Cerebellar nuclear complex (tissue), 1 donor: ENCODE measurements at regions not wholly inside any gene's neighbourhood (a gene's known extent, or its start where the extent isn't known, plus 50 kb on each side); places are given as distances from the start of the nearest gene placed in this dataset.
"Not testable (repeated sequence)": the region's sequence is repeated elsewhere in the genome, so short reads cannot be mapped to it uniquely, and the experiment has no call there.

Source experiments
- DNase-seq, 2 experiments: peaks; one replicate each; lab custom pipeline; 2025; lab: John Stamatoyannopoulos, UW

GRCh38 chr2:8495189-8495989 is 186.5 kb upstream of the ID2 start:
- no peak for DNase-seq

GRCh38 chr2:8496079-8496478 is 185.8 kb upstream of the ID2 start:
- no peak for DNase-seq

- no peak for DNase-seq
Observed at GRCh38 chr2:8496617-8497016, 185.2 kb upstream of the ID2 start.

DNA sequence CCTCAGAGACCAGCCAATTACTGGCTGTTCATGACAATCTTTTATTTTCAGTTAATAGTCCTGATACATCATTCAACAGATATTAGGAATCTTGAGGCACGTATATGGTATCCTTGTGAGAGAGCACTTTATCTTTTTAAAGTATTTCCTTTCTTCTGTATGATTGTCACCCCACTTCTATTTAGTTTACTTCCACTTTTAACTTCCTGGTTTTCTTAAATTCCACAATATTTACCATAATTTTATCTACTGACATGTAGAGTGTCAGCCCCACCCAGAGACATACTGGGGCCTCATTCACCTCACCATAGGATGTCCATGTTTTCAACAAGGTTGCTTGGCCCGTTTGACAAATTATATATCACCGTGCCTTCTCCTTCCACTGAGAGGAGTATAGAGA is 182.9 kb upstream of the ID2 start:
- no peak for DNase-seq

DNA sequence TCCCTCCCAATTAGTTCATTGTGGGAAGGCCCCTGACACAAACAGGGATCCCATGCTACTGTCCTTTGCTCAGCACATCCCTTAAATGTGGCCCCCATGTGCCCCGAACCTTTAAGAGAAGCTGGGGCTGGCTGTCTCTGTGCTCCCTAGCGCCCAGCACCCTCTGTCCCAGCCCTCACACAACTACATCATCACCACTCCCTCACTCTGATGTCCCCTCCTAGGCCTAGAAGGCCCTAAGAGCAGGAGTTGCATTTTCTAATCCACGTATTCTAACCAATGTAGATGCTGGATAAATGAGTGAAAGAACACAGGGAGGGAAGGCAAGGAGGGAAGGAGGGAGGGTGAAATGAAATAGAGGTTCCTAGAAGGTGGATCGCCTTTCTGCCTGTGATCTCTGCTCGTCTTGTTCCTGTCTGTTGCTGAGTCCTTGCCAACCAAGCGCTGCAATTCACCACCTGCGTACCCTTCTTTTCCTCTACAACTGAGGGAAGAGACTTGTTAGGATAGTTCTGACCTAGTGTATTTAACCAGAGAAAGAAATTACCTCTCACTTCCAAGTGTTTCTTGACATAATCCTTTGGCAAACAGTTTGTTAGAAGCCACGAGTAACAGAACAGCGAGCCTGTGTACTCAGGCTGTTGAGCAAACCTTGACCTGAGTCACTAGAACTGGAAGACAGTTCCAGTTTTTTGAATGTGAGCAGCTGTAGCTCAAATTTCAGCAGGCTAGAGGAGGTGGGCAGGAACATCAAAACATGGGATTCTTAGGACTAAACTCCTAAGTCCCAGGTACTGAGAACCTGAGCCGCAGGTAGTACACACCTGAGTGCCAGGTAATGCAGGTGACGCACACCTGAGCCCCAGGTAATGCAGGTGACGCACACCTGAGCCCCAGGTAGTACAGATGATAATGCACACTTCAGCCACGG is 181.5 kb upstream of the ID2 start:
- no peak for DNase-seq

- DNase-seq: no peak
Observed at GRCh38 chr2:8501061-8501720, 180.7 kb upstream of the ID2 start.

DNA sequence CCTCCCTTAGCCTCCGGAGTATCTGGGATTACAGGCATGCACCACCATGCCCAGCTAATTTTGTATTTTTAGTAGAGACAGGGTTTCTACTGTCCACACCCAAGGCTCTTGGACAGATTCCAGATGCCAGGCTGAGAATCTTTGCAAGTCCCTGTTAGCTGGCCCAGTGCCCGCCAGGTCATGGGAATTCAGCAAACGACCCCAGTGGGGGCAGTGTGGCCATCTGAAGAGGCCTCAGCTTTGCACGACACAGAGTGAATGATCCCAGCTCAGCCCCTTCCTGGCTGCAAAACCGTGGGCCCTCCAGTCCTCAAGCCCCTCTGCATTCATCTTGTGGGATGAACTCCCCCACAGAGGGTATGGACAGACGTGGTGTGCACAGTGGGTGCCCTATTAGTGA is 179.5 kb upstream of the ID2 start:
- no peak for DNase-seq

DNA sequence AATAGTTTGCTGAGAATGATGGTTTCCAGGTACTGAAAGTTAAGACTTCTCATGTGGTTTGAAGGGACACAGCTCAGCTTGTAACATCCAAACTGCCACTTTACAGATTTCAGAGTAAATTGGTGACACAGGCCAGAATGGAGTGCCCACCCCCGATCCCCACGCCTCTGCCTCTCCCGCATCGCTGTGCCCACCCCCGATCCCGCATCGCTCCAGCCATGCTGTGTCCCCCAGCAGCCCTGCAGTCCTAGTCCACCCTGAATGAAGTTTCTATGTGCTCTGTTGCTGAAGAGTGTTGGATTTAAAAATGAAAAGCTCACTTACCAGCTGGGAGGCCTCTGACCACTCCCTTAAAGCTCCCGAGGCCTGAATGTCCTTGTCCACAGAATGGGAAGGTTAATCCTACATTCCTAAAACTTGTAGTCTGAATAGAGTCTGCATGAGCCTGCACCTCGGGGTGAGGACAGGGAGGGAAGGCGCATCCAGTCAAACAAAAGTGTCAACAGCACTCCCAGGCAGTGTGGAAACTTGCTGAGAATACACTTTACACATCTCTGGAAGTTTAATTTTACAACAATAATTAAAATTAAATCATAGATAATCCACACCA is 176.4 kb upstream of the ID2 start:
- DNase-seq: no peak

DNA sequence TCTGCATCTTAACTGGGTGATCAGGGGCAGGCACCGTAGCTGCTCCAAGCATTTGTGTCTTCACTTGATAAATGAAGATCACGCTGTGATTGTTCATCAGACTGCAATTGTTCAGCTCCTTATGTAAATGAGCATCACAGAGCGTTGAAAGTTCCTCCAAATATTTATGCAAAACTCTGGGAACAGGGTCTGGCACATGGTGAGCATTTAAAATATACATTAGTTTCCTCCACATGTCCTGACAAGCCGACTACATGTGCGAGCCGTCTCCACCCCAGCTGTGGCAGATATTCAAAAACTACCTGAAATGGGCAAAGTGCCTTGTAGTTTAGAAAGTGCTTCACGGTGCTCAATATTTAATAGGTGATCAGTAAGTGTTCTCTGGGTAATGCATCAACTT is 175.1 kb upstream of the ID2 start:
- no peak for DNase-seq

- DNase-seq: no peak
Observed at GRCh38 chr2:8508766-8509165, 173.1 kb upstream of the ID2 start.

- no peak for DNase-seq
Observed at GRCh38 chr2:8509621-8510020, 172.2 kb upstream of the ID2 start.

- not testable (repeated sequence) for DNase-seq
Observed at GRCh38 chr2:8510055-8510454, 171.8 kb upstream of the ID2 start.

GRCh38 chr2:8510519-8510918 is 171.3 kb upstream of the ID2 start:
- no peak for DNase-seq

GRCh38 chr2:8511868-8512612 is 169.8 kb upstream of the ID2 start:
- no peak for DNase-seq

DNA sequence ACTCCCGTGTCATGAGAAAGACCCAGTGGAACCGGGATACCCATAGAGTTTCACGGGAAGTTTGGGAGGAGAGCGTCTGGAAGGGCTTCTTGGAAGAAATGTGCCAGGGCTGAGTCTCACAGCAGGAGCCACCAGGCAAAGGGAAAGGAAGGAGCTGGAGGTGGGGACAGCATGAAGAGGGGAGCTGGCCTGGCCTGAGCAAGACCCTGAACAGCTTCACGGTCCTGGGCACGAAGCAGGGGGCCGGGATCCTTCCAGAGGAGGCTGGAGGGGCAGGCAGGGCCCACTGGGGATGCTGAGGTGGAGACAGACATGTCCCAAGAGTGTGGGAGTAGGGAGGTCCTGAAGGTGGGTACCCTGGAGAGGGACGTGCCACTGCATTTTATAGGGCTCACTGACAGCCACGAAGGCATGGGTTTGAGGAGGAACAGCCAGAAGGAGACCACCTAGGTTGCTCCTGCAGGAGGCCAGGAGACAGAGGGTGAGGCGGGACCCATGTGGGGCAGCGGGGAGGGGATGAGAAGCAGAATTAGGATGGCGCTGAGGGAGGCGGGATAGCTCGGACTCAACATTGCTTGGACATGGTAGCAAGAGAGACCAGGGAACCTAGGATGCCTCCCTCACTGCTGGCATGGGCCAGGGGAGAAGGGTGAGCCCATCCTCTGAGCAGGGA is 168.1 kb upstream of the ID2 start:
- no peak for DNase-seq

GRCh38 chr2:8514274-8514662 is 167.6 kb upstream of the ID2 start:
- no peak for DNase-seq

DNA sequence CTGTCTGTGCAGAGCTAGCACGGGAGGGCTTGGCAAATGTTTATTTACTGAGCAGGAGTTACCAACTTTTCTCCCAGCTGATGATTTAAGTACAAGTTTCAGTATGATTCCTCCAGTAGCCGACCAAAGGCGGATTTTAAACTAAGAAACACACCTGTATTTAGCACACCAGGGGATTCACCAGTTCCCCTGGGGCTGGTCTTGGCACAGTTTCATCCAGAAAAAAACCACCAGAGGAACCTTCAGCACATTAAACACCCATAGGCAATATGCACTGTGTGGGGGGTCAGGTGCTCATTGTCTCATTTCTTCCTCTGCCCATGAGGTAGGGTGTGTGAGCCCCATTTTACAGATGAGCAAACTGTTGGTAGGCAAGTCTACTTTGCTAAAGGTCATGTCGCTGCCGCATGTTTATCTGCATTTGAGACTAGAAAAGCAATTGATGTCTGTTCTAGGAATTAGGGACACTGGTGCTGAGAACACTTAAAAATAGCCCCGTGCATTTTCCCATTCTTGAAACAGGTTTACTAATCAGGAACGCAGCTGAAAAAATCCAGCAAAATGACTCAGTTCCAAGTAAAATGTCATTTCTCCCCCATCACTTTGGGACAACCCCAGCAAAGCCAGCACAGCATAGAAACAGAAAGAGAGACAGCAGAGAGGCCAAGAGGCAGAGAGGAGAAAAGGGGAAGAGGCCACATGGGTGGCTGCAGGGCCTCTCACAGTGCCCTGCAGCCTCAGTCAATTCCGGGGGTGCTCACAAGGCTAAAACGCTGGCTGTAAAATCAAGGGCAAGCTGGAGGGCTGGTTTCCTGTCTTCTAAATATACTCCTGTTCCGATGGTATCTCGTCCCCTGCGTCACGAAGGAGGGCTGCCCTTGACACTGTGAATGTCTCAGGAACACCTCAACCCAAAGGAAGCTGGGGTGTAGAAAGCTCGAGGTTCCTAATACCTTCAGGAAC is 166.8 kb upstream of the ID2 start:
- no peak for DNase-seq

GRCh38 chr2:8515864-8516533 is 165.9 kb upstream of the ID2 start:
- DNase-seq: no peak

DNA sequence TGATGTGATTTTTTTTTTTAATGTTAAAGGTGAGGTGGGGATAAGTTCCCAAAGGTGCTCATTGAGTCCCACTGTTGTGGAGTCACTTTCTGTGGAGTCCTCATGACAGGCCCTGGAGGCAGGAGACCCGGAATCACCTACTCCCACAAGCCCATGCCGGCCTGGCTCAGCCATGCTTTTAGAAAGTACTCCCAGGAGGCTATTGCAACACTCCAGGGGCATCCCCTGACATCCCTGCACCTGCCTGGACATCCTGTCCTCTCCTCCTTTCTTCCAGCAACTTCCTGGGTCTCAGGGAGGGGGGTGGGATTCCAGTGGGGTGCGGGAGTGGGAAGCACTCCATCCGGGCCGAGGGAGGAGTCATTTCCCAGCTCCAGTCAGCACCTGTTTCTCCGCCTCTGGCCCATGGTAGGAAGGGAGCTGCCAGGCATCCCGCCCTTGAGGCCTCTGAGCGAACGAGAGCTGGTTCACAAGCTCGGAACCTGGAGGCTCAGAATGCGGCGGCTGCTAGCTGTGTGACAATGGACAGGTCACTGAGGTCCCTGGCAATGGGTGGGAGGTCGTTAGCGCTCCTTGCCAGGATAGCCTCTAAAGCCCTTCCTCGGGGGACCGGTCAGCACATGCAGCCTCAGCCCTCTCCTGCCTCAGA is 163.9 kb upstream of the ID2 start:
- no peak for DNase-seq
